Neuronal stem cell (in vitro differentiated cells): ENCODE measurements at regions not wholly inside any gene's neighbourhood (a gene's known extent, or its start where the extent isn't known, plus 50 kb on each side); places are given as distances from the start of the nearest gene placed in this dataset.

ENCODE experiments used
- DNase-seq: peaks from one replicate; pipeline ENCODE4 v3.0.0-alpha.2; 2013; ENCODE audit warnings: low spot score
- H2AFZ ChIP-seq: one replicate; pipeline ENCODE4 v1.6.1; 2013; ENCODE audit warnings: mild to moderate bottlenecking, low read length, inconsistent platforms
- H2AK5ac ChIP-seq: 2 replicates; pipeline ENCODE4 v1.6.1; 2013; ENCODE audit warnings: low read depth, mild to moderate bottlenecking, inconsistent platforms, low read length, moderate library complexity, mixed read lengths
- H2BK120ac ChIP-seq: 2 replicates; pipeline ENCODE4 v1.6.1; 2013; ENCODE audit warnings: low read depth, mild to moderate bottlenecking, inconsistent platforms, low read length, moderate library complexity, mixed read lengths
- H2BK12ac ChIP-seq: one replicate; pipeline ENCODE4 v1.6.1; 2013; ENCODE audit warnings: low read length, inconsistent platforms
- H2BK15ac ChIP-seq: 2 replicates; pipeline ENCODE4 v1.6.1; 2013; ENCODE audit warnings: mild to moderate bottlenecking, low read length, inconsistent platforms, mixed read lengths
- H2BK5ac ChIP-seq: one replicate; pipeline ENCODE4 v1.6.1; 2013; ENCODE audit warnings: inconsistent platforms, mild to moderate bottlenecking, low read length, moderate library complexity
- H3K14ac ChIP-seq: one replicate; pipeline ENCODE4 v1.6.1; 2013; ENCODE audit warnings: low read length, inconsistent platforms
- H3K18ac ChIP-seq: 2 replicates; pipeline ENCODE4 v1.6.1; 2013; ENCODE audit warnings: low read length, inconsistent platforms
- H3K23ac ChIP-seq: 2 replicates; pipeline ENCODE4 v1.6.1; 2013; ENCODE audit warnings: low read depth, mild to moderate bottlenecking, mixed read lengths, low read length, inconsistent platforms; ENCODE audit not compliant: poor library complexity
- H3K27ac ChIP-seq: replicated peaks from 3 replicates; pipeline ENCODE4 v1.5.1; 2013; ENCODE audit warnings: low read length, inconsistent platforms
- H3K27me3 ChIP-seq, 3 experiments: 2 replicates each; pipeline ENCODE4 v1.6.1; 2013; ENCODE audit warnings: low read length in 3 of 3, mild to moderate bottlenecking in 2 of 3, inconsistent platforms in 1 of 3, low read depth in 1 of 3, mixed read lengths in 1 of 3, moderate library complexity in 1 of 3; ENCODE audit not compliant: control insufficient read depth in 3 of 3, insufficient read depth in 3 of 3
- H3K36me3 ChIP-seq, 2 donors: replicated peaks in 1 of 2; 2 replicates each; pipeline ENCODE4 v1.6.1; 2013; ENCODE audit warnings: low read length in 2 of 2; ENCODE audit not compliant: control insufficient read depth in 2 of 2, insufficient read depth in 2 of 2
- H3K4ac ChIP-seq: 2 replicates; pipeline ENCODE4 v1.6.1; 2013; ENCODE audit warnings: inconsistent platforms, mild to moderate bottlenecking, low read length, moderate library complexity
- H3K4me1 ChIP-seq, 2 donors: 1 replicate in 1 of 2; 2 replicates in 1 of 2; pipeline ENCODE4 v1.6.1; 2013; ENCODE audit warnings: low read length in 2 of 2, low read depth in 1 of 2; ENCODE audit not compliant: control insufficient read depth in 2 of 2, insufficient read depth in 1 of 2
- H3K4me2 ChIP-seq: one replicate; pipeline ENCODE4 v1.6.1; 2013; ENCODE audit warnings: mild to moderate bottlenecking, low read length, inconsistent platforms; ENCODE audit not compliant: insufficient read depth, poor library complexity, severe bottlenecking
- H3K4me3 ChIP-seq, 2 donors: 2 replicates each; pipeline ENCODE4 v1.5.1; 2013; ENCODE audit warnings: low read length in 2 of 2, mild to moderate bottlenecking in 2 of 2, inconsistent platforms in 1 of 2, moderate library complexity in 1 of 2
- H3K79me1 ChIP-seq: one replicate; pipeline ENCODE4 v1.6.1; 2013; ENCODE audit warnings: low read depth, mild to moderate bottlenecking, inconsistent platforms, low read length, moderate library complexity
- H3K9ac ChIP-seq: one replicate; pipeline ENCODE4 v1.6.1; 2013; ENCODE audit warnings: mild to moderate bottlenecking, low read depth, low read length, inconsistent platforms; ENCODE audit not compliant: poor library complexity
- H3K9me3 ChIP-seq, 2 donors: replicated peaks in 1 of 2; 2 replicates each; pipeline versions ENCODE3 to v1.6.1; 2013; ENCODE audit warnings: low read length in 2 of 2, mild to moderate bottlenecking in 2 of 2, inconsistent platforms in 1 of 2, low read depth in 1 of 2, mixed read lengths in 1 of 2, moderate library complexity in 1 of 2; ENCODE audit not compliant: control insufficient read depth in 2 of 2, insufficient read depth in 1 of 2
- H4K8ac ChIP-seq: one replicate; pipeline ENCODE4 v1.6.1; 2013; ENCODE audit warnings: low read depth, mild to moderate bottlenecking, inconsistent platforms, low read length, moderate library complexity
- H4K91ac ChIP-seq: one replicate; pipeline ENCODE4 v1.6.1; 2013; ENCODE audit warnings: low read length, low read depth, mild to moderate bottlenecking, inconsistent platforms; ENCODE audit not compliant: poor library complexity
- WGBS, 2 donors: extraction: QIAGEN DNeasy Blood & Tissue Kit; methylation state at CpG; one replicate each; pipeline ENCODE4 v1.1.7; 2013; ENCODE audit warnings: missing lambda C conversion rate in 2 of 2, mixed read lengths in 1 of 2; ENCODE audit not compliant: insufficient read length in 2 of 2, insufficient replicate concordance in 1 of 2; ENCODE audit errors: extremely low coverage in 2 of 2; 5-methylcytosine and 5-hydroxymethylcytosine counted together

- no peak for DNase-seq
- Histone ChIP-seq H3K4me2 (peak overlapping the region; percentile 53), H3K79me1 (no peaks in the 10 kb centered on the region), H3K4ac (no peak overlapping the region), H3K4me3 (no peak overlapping the region), H2AK5ac (no peak overlapping the region), H3K18ac (no peak overlapping the region), H3K9me3 (no peaks in the 10 kb centered on the region), H4K91ac (no peak overlapping the region), H3K27ac (no peak overlapping the region), H2BK12ac (no peak overlapping the region), H4K8ac (no peak overlapping the region), H2BK15ac (no peak overlapping the region), H3K4me1 (peaks cover 20 to 37% of the 10 kb centered on the region in 2 donors), H3K36me3 (no peaks in the 10 kb centered on the region), H3K23ac (no peak overlapping the region), H2AFZ (no peak overlapping the region), H2BK120ac (no peak overlapping the region), H3K9ac (no peak overlapping the region), H3K14ac (no peak overlapping the region), H2BK5ac (no peak overlapping the region), H3K27me3 (no peaks in the 10 kb centered on the region)
- no CpG with 5 or more reads among the region's 6 CpGs for WGBS, 2 donors
Observed at GRCh38 chr5:124262470-124262869, 484.0 kb downstream of the ZNF608 start.

GRCh38 chr5:124261848-124262247, 484.6 kb downstream of the ZNF608 start:
- H3K14ac ChIP-seq: no peak overlapping the region
- no peak overlapping the region for H3K9ac ChIP-seq
- peaks cover 20 to 37% of the 10 kb centered on the region in 2 donors for H3K4me1 ChIP-seq
- no peak overlapping the region for H3K27ac ChIP-seq
- no peak overlapping the region for H2AK5ac ChIP-seq
- no peak overlapping the region for H2BK5ac ChIP-seq
- H3K36me3 ChIP-seq: no peaks in the 10 kb centered on the region
- no peak overlapping the region for H3K18ac ChIP-seq
- no peak for DNase-seq
- H3K27me3 ChIP-seq: no peaks in the 10 kb centered on the region
- H3K4me3 ChIP-seq: no peak overlapping the region
- H3K4ac ChIP-seq: no peak overlapping the region
- WGBS, 2 donors: no CpG with 5 or more reads among the region's 1 CpG
- no peak overlapping the region for H3K4me2 ChIP-seq
- H4K8ac ChIP-seq: no peak overlapping the region
- H2BK15ac ChIP-seq: no peak overlapping the region
- no peak overlapping the region for H2AFZ ChIP-seq
- H4K91ac ChIP-seq: no peak overlapping the region
- H3K9me3 ChIP-seq: peaks cover 0 to 2% of the 10 kb centered on the region in 2 donors
- H3K23ac ChIP-seq: no peak overlapping the region
- no peak overlapping the region for H2BK12ac ChIP-seq
- no peaks in the 10 kb centered on the region for H3K79me1 ChIP-seq
- no peak overlapping the region for H2BK120ac ChIP-seq

- Histone ChIP-seq H3K23ac (no peak overlapping the region), H2BK12ac (peak overlapping the region; percentile 43), H2AK5ac (peak overlapping the region; percentile 27), H3K36me3 (no peaks in the 10 kb centered on the region), H3K14ac (peak overlapping the region; percentile 60), H3K9me3 (peaks cover 0 to 7% of the 10 kb centered on the region in 2 donors), H3K27me3 (no peaks in the 10 kb centered on the region), H2AFZ (no peak overlapping the region), H3K18ac (peak overlapping the region; percentile 84), H2BK15ac (no peak overlapping the region), H4K91ac (no peak overlapping the region), H3K4ac (no peak overlapping the region), H3K4me3 (no peak overlapping the region), H2BK5ac (no peak overlapping the region), H3K4me2 (no peak overlapping the region), H2BK120ac (no peak overlapping the region), H3K79me1 (no peaks in the 10 kb centered on the region), H3K27ac (no peak overlapping the region), H3K4me1 (peaks cover 20 to 37% of the 10 kb centered on the region in 2 donors), H4K8ac (no peak overlapping the region), H3K9ac (no peak overlapping the region)
- no CpG with 5 or more reads among the region's 10 CpGs for WGBS, 2 donors
- no peak for DNase-seq
Observed at GRCh38 chr5:124260921-124261515, 485.4 kb downstream of the ZNF608 start.

- Histone ChIP-seq H4K8ac (no peak overlapping the region), H2AK5ac (no peak overlapping the region), H3K79me1 (no peaks in the 10 kb centered on the region), H4K91ac (no peak overlapping the region), H3K4me2 (no peak overlapping the region), H3K4ac (no peak overlapping the region), H3K27ac (no peak overlapping the region), H2BK120ac (no peak overlapping the region), H3K9me3 (peaks cover 0 to 12% of the 10 kb centered on the region in 2 donors), H3K4me3 (no peak overlapping the region), H2BK5ac (no peak overlapping the region), H3K4me1 (peaks cover 19 to 29% of the 10 kb centered on the region in 2 donors), H3K9ac (no peak overlapping the region), H2BK15ac (no peak overlapping the region), H3K27me3 (no peaks in the 10 kb centered on the region), H2AFZ (no peak overlapping the region), H3K18ac (no peak overlapping the region), H2BK12ac (no peak overlapping the region), H3K23ac (no peak overlapping the region), H3K36me3 (no peaks in the 10 kb centered on the region), H3K14ac (no peak overlapping the region)
- no peak for DNase-seq
- WGBS, 2 donors: no CpG with 5 or more reads among the region's 4 CpGs
Observed at GRCh38 chr5:124259017-124259416, 487.4 kb downstream of the ZNF608 start.
